Small intestine (tissue), 7 donors: ENCODE measurements at regions not wholly inside any gene's neighbourhood (a gene's known extent, or its start where the extent isn't known, plus 50 kb on each side); places are given as distances from the start of the nearest gene placed in this dataset.
A peak's percentile ranks its signal among the peaks of the same experiment; 100 is the strongest.

ENCODE experiments used
- DNase-seq, 2 donors: peaks; one replicate each; pipeline versions ENCODE4 v3.0.0 to v3.0.0-alpha.2; 2013
- FAIRE-seq: peaks from 2 replicates; lab custom pipeline; 2012; peaks lifted over from hg19 to GRCh38; lab: Jason Lieb, UNC
- H3K27ac ChIP-seq, 3 donors: one replicate each; pipeline ENCODE4 v1.5.1; 2013; ENCODE audit warnings: low read length in 2 of 3, mild to moderate bottlenecking in 2 of 3, control low read depth in 1 of 3, inconsistent platforms in 1 of 3, low read depth in 1 of 3, moderate library complexity in 1 of 3
- H3K27me3 ChIP-seq, 3 donors: one replicate each; pipeline ENCODE4 v1.6.1; 2013; ENCODE audit warnings: low read length in 3 of 3, inconsistent platforms in 1 of 3; ENCODE audit not compliant: control insufficient read depth in 3 of 3, insufficient read depth in 3 of 3
- H3K36me3 ChIP-seq, 3 donors: one replicate each; pipeline ENCODE4 v1.6.1; 2013; ENCODE audit warnings: low read length in 3 of 3, inconsistent platforms in 1 of 3, low read depth in 1 of 3, mild to moderate bottlenecking in 1 of 3, moderate library complexity in 1 of 3; ENCODE audit not compliant: control insufficient read depth in 3 of 3, insufficient read depth in 2 of 3
- H3K4me1 ChIP-seq, 3 donors: one replicate each; pipeline ENCODE4 v1.6.1; 2013; ENCODE audit warnings: low read length in 2 of 3, inconsistent platforms in 1 of 3, low read depth in 1 of 3, mild to moderate bottlenecking in 1 of 3, moderate library complexity in 1 of 3; ENCODE audit not compliant: control insufficient read depth in 3 of 3, insufficient read depth in 2 of 3
- H3K4me3 ChIP-seq, 3 donors: one replicate each; pipeline ENCODE4 v1.5.1; 2013; ENCODE audit warnings: low read length in 3 of 3, control low read depth in 1 of 3, inconsistent platforms in 1 of 3, low read depth in 1 of 3, mild to moderate bottlenecking in 1 of 3, moderate library complexity in 1 of 3
- H3K9me3 ChIP-seq, 2 donors: one replicate each; pipeline ENCODE4 v1.6.1; 2013; ENCODE audit warnings: low read depth in 1 of 2, low read length in 1 of 2; ENCODE audit not compliant: control insufficient read depth in 2 of 2, insufficient read depth in 1 of 2
- WGBS, 3 donors: extraction: QIAGEN DNeasy Blood & Tissue Kit; methylation state at CpG; one replicate each; pipeline ENCODE4 v1.1.7; 2013; 5-methylcytosine and 5-hydroxymethylcytosine counted together
- donor health status: healthy with polysubstance abuse.
- donor health status: control.
- donor health status: control.
- donor health status: Bipolar disorder and iron deficiency.
- donor health status: healthy.

DNA sequence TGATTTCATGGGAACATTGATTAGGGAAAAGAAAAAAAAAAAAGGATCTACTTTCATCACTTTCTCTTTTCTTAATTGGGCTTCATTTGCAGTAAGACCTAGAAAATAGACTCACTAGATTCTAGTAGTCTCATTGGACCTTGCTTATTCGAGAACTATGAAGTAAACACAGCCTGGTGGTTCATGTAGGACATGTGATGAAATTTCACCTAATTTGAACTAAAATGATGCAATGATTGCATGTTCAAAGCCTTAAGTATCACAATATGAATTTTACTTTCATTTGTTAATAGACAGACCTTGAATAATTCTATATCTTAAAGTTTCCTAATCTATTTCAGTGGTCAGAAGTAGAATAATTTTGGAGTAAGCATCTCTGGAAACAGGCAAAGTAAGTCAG, 688.9 kb upstream of the NRXN1 start:
- Histone ChIP-seq H3K27ac (no peak overlapping the region), H3K4me1 (no peaks in the 10 kb centered on the region), H3K4me3 (no peak overlapping the region), H3K27me3 (no peaks in the 10 kb centered on the region), H3K36me3 (no peaks in the 10 kb centered on the region), H3K9me3 (no peaks in the 10 kb centered on the region)
- DNase-seq, result no peak
- no peak for FAIRE-seq
- 21 to 80% (median 32%) methylated on average over 1 of the region's 1 CpG for WGBS, 3 donors

DNA sequence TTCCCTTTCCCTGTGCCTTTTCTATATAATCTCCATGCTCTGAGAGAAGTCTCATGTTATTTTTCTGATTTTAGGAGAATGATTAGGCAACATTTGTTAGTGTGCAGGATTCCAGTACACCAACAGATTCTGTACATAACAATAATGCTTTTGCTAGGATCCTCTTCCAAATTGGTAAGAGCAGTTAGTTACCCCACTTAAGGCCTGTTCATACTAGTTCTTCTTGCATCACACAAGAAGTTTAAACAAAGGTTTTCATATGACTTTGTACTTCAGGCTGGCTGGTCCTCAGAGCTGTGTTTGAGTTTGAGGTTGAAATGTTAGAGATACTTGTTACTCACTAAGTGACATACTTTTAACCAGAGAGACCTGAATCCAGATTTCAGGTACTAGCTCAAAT, 686.9 kb upstream of the NRXN1 start:
- DNase-seq (no peak), FAIRE-seq (no peak)
- no peak overlapping the region for H3K27ac ChIP-seq

DNA sequence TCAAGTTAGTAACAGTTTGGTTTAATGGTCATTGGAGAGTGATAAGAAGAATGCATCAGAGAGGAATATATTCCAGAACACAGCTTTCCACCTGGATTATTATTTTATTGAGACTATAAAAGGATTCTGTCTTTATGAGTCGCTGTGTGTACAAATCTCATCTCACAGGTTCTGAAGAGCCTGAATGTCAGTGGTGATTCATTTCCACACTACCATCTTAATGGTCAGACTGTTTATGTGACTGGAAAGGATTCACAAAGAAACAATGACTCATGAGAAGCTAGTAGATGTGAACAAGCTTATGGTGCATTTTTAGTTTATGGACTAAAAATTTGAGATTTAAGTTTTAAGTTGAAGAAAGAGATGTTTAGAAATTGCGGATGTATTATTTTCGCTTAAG, 685.4 kb upstream of the NRXN1 start:
- 70 to 81% (median 76%) methylated on average over 3 of the region's 3 CpGs for WGBS, 3 donors
- DNase-seq (peak in 1 of 2 donors; percentile 33), FAIRE-seq (no peak)
- Histone ChIP-seq H3K27me3 (no peaks in the 10 kb centered on the region), H3K36me3 (no peaks in the 10 kb centered on the region), H3K9me3 (peaks cover 0 to 3% of the 10 kb centered on the region in 2 donors), H3K4me3 (no peak overlapping the region), H3K4me1 (no peaks in the 10 kb centered on the region), H3K27ac (no peak overlapping the region)

More for the DNA sequence above, 686.9 kb upstream of the NRXN1 start:
- Histone ChIP-seq H3K27me3 (no peaks in the 10 kb centered on the region), H3K4me1 (no peaks in the 10 kb centered on the region), H3K4me3 (no peak overlapping the region), H3K9me3 (peaks cover 0 to 3% of the 10 kb centered on the region in 2 donors), H3K36me3 (no peaks in the 10 kb centered on the region)

DNA sequence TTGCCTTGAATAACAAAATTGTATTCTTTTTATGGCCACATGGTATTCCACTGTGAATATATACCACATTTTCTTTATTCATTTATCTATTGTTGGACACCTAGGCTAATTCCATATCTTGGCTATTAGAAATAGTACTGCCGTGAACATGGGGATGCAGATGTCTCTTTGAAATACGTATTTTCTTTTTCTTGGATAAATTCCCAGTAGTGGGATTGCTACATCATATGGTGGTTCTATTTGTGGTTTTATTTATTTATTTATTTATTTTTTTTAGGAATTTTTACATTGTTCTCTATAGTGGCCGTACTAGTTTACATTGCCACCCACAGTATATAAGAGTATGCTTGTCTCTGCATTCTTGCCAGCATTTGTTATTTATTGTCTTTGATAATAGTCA, 679.8 kb upstream of the NRXN1 start:
- H3K27me3 ChIP-seq, result no peaks in the 10 kb centered on the region
- no peak overlapping the region for H3K27ac ChIP-seq
- no peaks in the 10 kb centered on the region for H3K36me3 ChIP-seq
- no peak overlapping the region for H3K4me3 ChIP-seq
- H3K4me1 ChIP-seq, result no peaks in the 10 kb centered on the region
- WGBS, 3 donors, result 78 to 86% (median 83%) methylated on average over 3 of the region's 3 CpGs
- peaks cover 0 to 3% of the 10 kb centered on the region in 2 donors for H3K9me3 ChIP-seq
- DNase-seq, result no peak
- FAIRE-seq, result no peak

DNA sequence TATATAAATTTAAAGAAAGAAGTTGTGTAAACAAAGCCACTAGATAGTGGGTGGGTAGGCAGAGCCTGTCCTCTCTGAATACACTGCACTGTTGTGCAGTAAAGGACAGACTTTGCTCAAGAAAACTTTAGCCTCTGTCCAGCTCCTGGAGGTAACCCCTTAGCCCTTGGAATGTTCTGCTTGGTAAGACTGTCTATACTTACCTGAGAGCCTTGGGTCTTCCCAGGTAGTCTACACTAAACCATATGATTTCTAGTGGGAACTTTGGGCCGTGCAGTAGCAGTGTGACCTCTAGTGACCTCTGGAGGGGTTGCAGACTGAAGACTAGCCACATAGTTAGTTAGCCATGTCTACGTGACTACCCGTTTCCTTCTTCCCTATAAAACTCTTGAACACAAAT, 678.3 kb upstream of the NRXN1 start:
- no peak for FAIRE-seq
- DNase-seq, result no peak

DNA sequence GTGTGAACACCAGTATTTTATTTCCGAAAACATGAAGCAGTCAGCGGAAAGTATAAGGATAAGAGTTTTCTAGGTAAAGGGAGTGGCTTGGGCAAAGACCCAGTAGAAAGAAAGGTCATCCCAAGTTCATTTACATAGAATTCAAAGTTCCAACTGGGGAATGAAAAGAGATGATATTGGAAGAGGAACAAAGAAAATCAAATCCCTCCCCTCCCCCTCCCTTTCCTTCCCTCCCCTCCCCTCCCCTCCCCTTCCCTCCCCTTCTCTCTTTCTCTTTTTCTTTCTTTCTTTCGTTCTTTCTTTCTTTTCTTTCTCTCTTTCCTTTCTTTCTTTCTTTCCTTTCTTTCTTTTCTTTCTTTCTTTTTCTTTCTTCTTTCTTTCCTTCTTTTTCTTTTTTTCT, 675.7 kb upstream of the NRXN1 start:
- no peaks in the 10 kb centered on the region for H3K36me3 ChIP-seq
- no peaks in the 10 kb centered on the region for H3K9me3 ChIP-seq
- H3K4me3 ChIP-seq, result no peak overlapping the region
- H3K4me1 ChIP-seq, result no peaks in the 10 kb centered on the region
- no peak overlapping the region for H3K27ac ChIP-seq
- no peak for FAIRE-seq
- DNase-seq, result no peak
- 72 to 93% (median 74%) methylated on average over 3 of the region's 3 CpGs for WGBS, 3 donors
- H3K27me3 ChIP-seq, result no peaks in the 10 kb centered on the region

More for the DNA sequence above, 678.3 kb upstream of the NRXN1 start:
- Histone ChIP-seq H3K9me3 (peaks cover 0 to 3% of the 10 kb centered on the region in 2 donors), H3K36me3 (no peaks in the 10 kb centered on the region), H3K4me1 (no peaks in the 10 kb centered on the region), H3K4me3 (no peak overlapping the region), H3K27ac (no peak overlapping the region), H3K27me3 (no peaks in the 10 kb centered on the region)
- WGBS, 3 donors, result 61 to 71% (median 62%) methylated on average over 3 of the region's 3 CpGs

DNA sequence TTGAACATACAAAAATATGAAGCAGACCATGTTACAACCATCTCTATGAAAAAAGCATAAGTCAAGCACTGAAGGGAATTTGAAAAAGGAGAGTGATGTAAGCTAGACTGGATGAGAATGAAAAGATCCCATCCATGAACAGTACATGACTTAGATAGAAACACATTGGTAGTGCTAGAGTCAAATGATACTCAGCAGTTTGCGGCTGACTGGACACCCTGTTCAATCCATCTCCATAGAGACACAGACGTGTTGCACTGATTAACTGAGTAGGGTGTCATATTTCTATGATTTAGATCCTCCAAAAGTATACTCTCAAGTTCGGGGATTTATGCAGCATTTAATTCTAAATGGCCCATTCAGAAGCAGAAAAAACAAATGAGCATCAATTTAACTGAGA, 674.3 kb upstream of the NRXN1 start:
- H3K9me3 ChIP-seq, result no peaks in the 10 kb centered on the region
- no peak overlapping the region for H3K4me3 ChIP-seq
- WGBS, 3 donors, result 58 to 62% (median 60%) methylated on average over 3 of the region's 3 CpGs
- H3K27me3 ChIP-seq, result no peaks in the 10 kb centered on the region
- H3K27ac ChIP-seq, result no peak overlapping the region
- FAIRE-seq, result no peak
- H3K36me3 ChIP-seq, result no peaks in the 10 kb centered on the region
- DNase-seq, result no peak
- H3K4me1 ChIP-seq, result no peaks in the 10 kb centered on the region

DNA sequence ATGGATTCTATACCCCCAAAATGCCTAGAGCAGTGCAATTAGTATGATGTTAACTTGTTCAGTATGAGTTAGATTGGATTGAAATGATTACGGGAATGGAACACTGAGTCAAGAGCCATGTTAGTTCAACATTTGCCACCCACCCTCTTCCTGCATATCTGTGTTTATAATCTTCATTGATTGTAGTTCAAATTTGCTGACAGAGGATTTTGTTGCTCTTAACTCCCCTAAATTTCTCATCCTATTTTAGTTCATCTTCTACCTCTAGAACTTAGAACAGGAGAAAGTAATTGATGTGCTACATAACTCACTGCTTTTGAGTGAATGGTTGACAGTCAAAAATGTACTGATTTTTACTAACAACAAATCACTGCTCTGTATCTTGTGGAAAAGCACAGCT, 673.5 kb upstream of the NRXN1 start:
- Histone ChIP-seq H3K27ac (no peak overlapping the region), H3K4me1 (no peaks in the 10 kb centered on the region), H3K27me3 (no peaks in the 10 kb centered on the region), H3K9me3 (no peaks in the 10 kb centered on the region), H3K36me3 (no peaks in the 10 kb centered on the region), H3K4me3 (no peak overlapping the region)
- WGBS, 3 donors, result 79 to 91% (median 90%) methylated on average over 1 of the region's 1 CpG
- no peak for FAIRE-seq
- DNase-seq, result no peak

DNA sequence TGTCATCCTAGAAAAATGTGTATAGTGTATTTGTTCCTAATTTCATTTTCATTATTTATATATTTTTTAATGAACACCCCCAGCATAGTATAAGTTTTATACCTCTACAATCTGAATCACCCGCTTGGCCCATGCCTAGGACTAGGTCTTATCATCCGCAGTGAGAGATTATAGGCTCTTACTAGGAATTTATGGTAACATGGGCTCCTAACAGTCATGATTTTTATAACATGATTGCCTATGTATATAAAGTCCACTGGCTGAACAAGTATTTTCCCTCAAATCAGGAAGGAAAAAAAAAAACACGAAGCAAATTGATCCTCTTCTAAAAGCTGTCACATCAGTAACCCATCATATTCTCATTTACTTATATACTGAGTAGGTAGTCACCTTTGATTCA, 666.1 kb upstream of the NRXN1 start:
- no peak overlapping the region for H3K27ac ChIP-seq
- no peaks in the 10 kb centered on the region for H3K27me3 ChIP-seq
- no peak overlapping the region for H3K4me3 ChIP-seq
- WGBS, 3 donors, result 16 to 54% (median 31%) methylated on average over 3 of the region's 3 CpGs
- FAIRE-seq, result no peak
- DNase-seq, result peak in 1 of 2 donors; percentile 42
- H3K4me1 ChIP-seq, result peaks cover 0 to 5% (median 0%) of the 10 kb centered on the region in 3 donors
- H3K36me3 ChIP-seq, result no peaks in the 10 kb centered on the region
- no peaks in the 10 kb centered on the region for H3K9me3 ChIP-seq
